NB4 (cell line): ENCODE measurements at regions not wholly inside any gene's neighbourhood (a gene's known extent, or its start where the extent isn't known, plus 50 kb on each side); places are given as distances from the start of the nearest gene placed in this dataset.

Experiments
- POLR2A ChIP-seq: IDR thresholded peaks from 2 replicates; pipeline ENCODE4 v1.6.1; 2011; ENCODE audit warnings: mild to moderate bottlenecking; ENCODE audit not compliant: insufficient read length; ENCODE audit errors: extremely low read depth
- TF ChIP-seq, protein P1 (sequence below): IDR thresholded peaks from 2 replicates; pipeline ENCODE4 v1.6.1; 2011; ENCODE audit warnings: low read depth, low read length

- TF ChIP-seq POLR2A = no peak
- TF ChIP-seq, protein P1, sequence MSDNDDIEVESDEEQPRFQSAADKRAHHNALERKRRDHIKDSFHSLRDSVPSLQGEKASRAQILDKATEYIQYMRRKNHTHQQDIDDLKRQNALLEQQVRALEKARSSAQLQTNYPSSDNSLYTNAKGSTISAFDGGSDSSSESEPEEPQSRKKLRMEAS = no peak
Observed at GRCh38 chr6:14038467-14039437, 78.8 kb upstream of the CD83 start.
